ENCODE measurements at regions not wholly inside any gene's neighbourhood (a gene's known extent, or its start where the extent isn't known, plus 50 kb on each side); places are given as distances from the start of the nearest gene placed in this dataset.

GRCh38 chr6:80543151-80543550 is 436.7 kb downstream of the BCKDHB start:
- TF ChIP-seq CTCF (IDR thresholded peaks at IDR 0.05; ENCODE audit: low read depth, low read length, poor library complexity, severe bottlenecking) (no peak), EZH2phosphoT487 (IDR thresholded peaks at IDR 0.05; ENCODE audit: borderline replicate concordance, low read length) (no peak)

GRCh38 chr6:80541886-80542285 is 435.4 kb downstream of the BCKDHB start:
- H3K36me3 ChIP-seq (ENCODE audit: control insufficient read depth, low read length) = no peaks in the 10 kb centered on the region
- no peak overlapping the region for H3K4me3 ChIP-seq (ENCODE audit: low read length)
- H3K9me2 ChIP-seq (replicated peaks; ENCODE audit: control insufficient read depth, low read length) = no peaks in the 10 kb centered on the region
- no peaks in the 10 kb centered on the region for H3K4me1 ChIP-seq (ENCODE audit: control insufficient read depth, low read length)
- TF ChIP-seq CTCF (IDR thresholded peaks at IDR 0.05; ENCODE audit: low read depth, low read length, poor library complexity, severe bottlenecking) (no peak), EZH2phosphoT487 (IDR thresholded peaks at IDR 0.05; ENCODE audit: borderline replicate concordance, low read length) (no peak)
- H4K20me1 ChIP-seq (ENCODE audit: control insufficient read depth, insufficient read depth, low read depth, low read length) = no peaks in the 10 kb centered on the region
- H3F3A ChIP-seq (ENCODE audit: control insufficient read depth, insufficient read depth) = no peaks in the 10 kb centered on the region
- no peaks in the 10 kb centered on the region for H3K9me3 ChIP-seq (ENCODE audit: control insufficient read depth, insufficient read depth, low read length)
- H3K79me2 ChIP-seq (ENCODE audit: control insufficient read depth, low read length) = no peaks in the 10 kb centered on the region
- no peak overlapping the region for H3K27ac ChIP-seq (ENCODE audit: low read depth, low read length)
- H3K27me3 ChIP-seq (ENCODE audit: control insufficient read depth, low read length) = no peaks in the 10 kb centered on the region
- H3K4me2 ChIP-seq (ENCODE audit: low read length) = no peak overlapping the region

More at GRCh38 chr6:80543151-80543550, 436.7 kb downstream of the BCKDHB start:
- Histone ChIP-seq H3K36me3 (ENCODE audit: control insufficient read depth, low read length) (no peaks in the 10 kb centered on the region), H3K4me2 (ENCODE audit: low read length) (no peak overlapping the region), H3K4me3 (ENCODE audit: low read length) (no peak overlapping the region), H3K9me2 (replicated peaks; ENCODE audit: control insufficient read depth, low read length) (no peaks in the 10 kb centered on the region), H3K27ac (ENCODE audit: low read depth, low read length) (no peak overlapping the region), H4K20me1 (ENCODE audit: control insufficient read depth, insufficient read depth, low read depth, low read length) (no peaks in the 10 kb centered on the region), H3K27me3 (ENCODE audit: control insufficient read depth, low read length) (no peaks in the 10 kb centered on the region), H3K9me3 (ENCODE audit: control insufficient read depth, insufficient read depth, low read length) (no peaks in the 10 kb centered on the region), H3F3A (ENCODE audit: control insufficient read depth, insufficient read depth) (no peaks in the 10 kb centered on the region), H3K79me2 (ENCODE audit: control insufficient read depth, low read length) (no peaks in the 10 kb centered on the region), H3K4me1 (ENCODE audit: control insufficient read depth, low read length) (no peaks in the 10 kb centered on the region)

- Histone ChIP-seq H3K27me3 (ENCODE audit: control insufficient read depth, low read length) (no peaks in the 10 kb centered on the region), H3K36me3 (ENCODE audit: control insufficient read depth, low read length) (no peaks in the 10 kb centered on the region), H3K4me3 (ENCODE audit: low read length) (no peak overlapping the region), H3K4me2 (ENCODE audit: low read length) (no peak overlapping the region), H3K9me2 (replicated peaks; ENCODE audit: control insufficient read depth, low read length) (no peaks in the 10 kb centered on the region), H3K79me2 (ENCODE audit: control insufficient read depth, low read length) (no peaks in the 10 kb centered on the region), H4K20me1 (ENCODE audit: control insufficient read depth, insufficient read depth, low read depth, low read length) (no peaks in the 10 kb centered on the region), H3F3A (ENCODE audit: control insufficient read depth, insufficient read depth) (no peaks in the 10 kb centered on the region), H3K9me3 (ENCODE audit: control insufficient read depth, insufficient read depth, low read length) (no peaks in the 10 kb centered on the region), H3K4me1 (ENCODE audit: control insufficient read depth, low read length) (no peaks in the 10 kb centered on the region), H3K27ac (ENCODE audit: low read depth, low read length) (no peak overlapping the region)
- TF ChIP-seq CTCF (IDR thresholded peaks at IDR 0.05; ENCODE audit: low read depth, low read length, poor library complexity, severe bottlenecking) = no peak
- no peak for TF ChIP-seq EZH2phosphoT487 (IDR thresholded peaks at IDR 0.05; ENCODE audit: borderline replicate concordance, low read length)
Measured at GRCh38 chr6:80541181-80541580, 434.7 kb downstream of the BCKDHB start.

- Histone ChIP-seq H3K79me2 (ENCODE audit: control insufficient read depth, low read length) (no peaks in the 10 kb centered on the region), H3K4me1 (ENCODE audit: control insufficient read depth, low read length) (no peaks in the 10 kb centered on the region), H3K9me2 (replicated peaks; ENCODE audit: control insufficient read depth, low read length) (no peaks in the 10 kb centered on the region), H3K27ac (ENCODE audit: low read depth, low read length) (no peak overlapping the region), H3K27me3 (ENCODE audit: control insufficient read depth, low read length) (no peaks in the 10 kb centered on the region), H3K4me2 (ENCODE audit: low read length) (no peak overlapping the region), H3K36me3 (ENCODE audit: control insufficient read depth, low read length) (no peaks in the 10 kb centered on the region), H3K4me3 (ENCODE audit: low read length) (no peak overlapping the region), H4K20me1 (ENCODE audit: control insufficient read depth, insufficient read depth, low read depth, low read length) (no peaks in the 10 kb centered on the region), H3F3A (ENCODE audit: control insufficient read depth, insufficient read depth) (no peaks in the 10 kb centered on the region), H3K9me3 (ENCODE audit: control insufficient read depth, insufficient read depth, low read length) (no peaks in the 10 kb centered on the region)
- TF ChIP-seq CTCF (IDR thresholded peaks at IDR 0.05; ENCODE audit: low read depth, low read length, poor library complexity, severe bottlenecking) (no peak), EZH2phosphoT487 (IDR thresholded peaks at IDR 0.05; ENCODE audit: borderline replicate concordance, low read length) (no peak)
Measured at GRCh38 chr6:80540700-80541099, 434.2 kb downstream of the BCKDHB start.

Measured in DOHH2 (cell line).